SK-N-SH (cell line): ENCODE measurements at regions not wholly inside any gene's neighbourhood (a gene's known extent, or its start where the extent isn't known, plus 50 kb on each side); places are given as distances from the start of the nearest gene placed in this dataset.

ENCODE experiments used
- CTCF ChIA-PET: fragments of 300-600, 350-600 bp; formaldehyde crosslinking; extraction: SDS; loops from one replicate; lab custom pipeline; 2021; lab: Yijun Ruan, JAX
- POLR2A ChIA-PET: fragments of 350-600 bp; sonication (Branson Sonifier 250); formaldehyde crosslinking; extraction: SDS; loops from one replicate; lab custom pipeline; 2020; ENCODE audit warnings: antibody characterized with exemption, inconsistent platforms; lab: Yijun Ruan, JAX
- DNase-seq: peaks from one replicate; pipeline ENCODE4 v3.0.0; 2012
- H2AFZ ChIP-seq: fragments of 200-600 bp; sonication (generic); 2 replicates; pipeline ENCODE4 v1.8.1; 2016; ENCODE audit warnings: antibody characterized with exemption, mild to moderate bottlenecking, low read depth
- H3F3A ChIP-seq: fragments of 200-600 bp; sonication (generic); replicated peaks from 2 replicates; pipeline ENCODE3; 2016; ENCODE audit warnings: antibody characterized with exemption, mild to moderate bottlenecking; ENCODE audit not compliant: insufficient read depth
- H3K27ac ChIP-seq, 2 experiments: fragments of 200-500 bp in 1 of 2; fragments of 200-600 bp in 1 of 2; sonication (Bioruptor generic) in 1 of 2; sonication (generic), shearing (Covaris generic) in 1 of 2; 2 replicates each; pipeline versions ENCODE4 v1.5.1 to v1.6.1; 2014 to 2016; ENCODE audit warnings: low read depth in 2 of 2, inconsistent platforms in 1 of 2, low read length in 1 of 2, mild to moderate bottlenecking in 1 of 2, mixed read lengths in 1 of 2
- H3K27me3 ChIP-seq: fragments of 200-600 bp; sonication (generic), shearing (Covaris generic); 2 replicates; pipeline ENCODE4 v1.6.1; 2016; ENCODE audit warnings: mixed run types; ENCODE audit not compliant: insufficient read depth
- H3K36me3 ChIP-seq, 2 experiments: fragments of 200-500 bp in 1 of 2; fragments of 200-600 bp in 1 of 2; sonication (Bioruptor generic) in 1 of 2; sonication (generic) in 1 of 2; replicated peaks in 1 of 2; 2 replicates each; pipeline versions ENCODE3 to v1.5.1; 2014 to 2016; ENCODE audit warnings: low read length in 1 of 2, mild to moderate bottlenecking in 1 of 2; ENCODE audit not compliant: insufficient read depth in 2 of 2, control insufficient read depth in 1 of 2
- H3K4me1 ChIP-seq, 2 experiments: fragments of 200-500 bp in 1 of 2; fragments of 200-600 bp in 1 of 2; sonication (Bioruptor generic) in 1 of 2; sonication (generic), shearing (Covaris generic) in 1 of 2; 2 replicates each; pipeline versions ENCODE4 v1.5.1 to v1.6.1; 2014 to 2016; ENCODE audit warnings: low read depth in 1 of 2, low read length in 1 of 2, mixed run types in 1 of 2; ENCODE audit not compliant: insufficient read depth in 2 of 2, control insufficient read depth in 1 of 2
- H3K4me2 ChIP-seq: fragments of 200-600 bp; sonication (generic), shearing (Covaris generic); 2 replicates; pipeline ENCODE4 v1.6.1; 2017; ENCODE audit warnings: mixed run types
- H3K4me3 ChIP-seq, 2 experiments: fragments of 200-500 bp in 1 of 2; fragments of 200-600 bp in 1 of 2; sonication (Bioruptor generic) in 1 of 2; sonication (generic), shearing (Covaris generic) in 1 of 2; 2 replicates each; pipeline versions ENCODE4 v1.5.1 to v1.8.1; 2014 to 2016; ENCODE audit warnings: low read depth in 2 of 2, inconsistent platforms in 1 of 2, low read length in 1 of 2, mild to moderate bottlenecking in 1 of 2, mixed read lengths in 1 of 2, moderate library complexity in 1 of 2
- H3K79me2 ChIP-seq: fragments of 200-600 bp; sonication (generic); 2 replicates; pipeline ENCODE4 v1.8.1; 2017; ENCODE audit warnings: mild to moderate bottlenecking; ENCODE audit not compliant: insufficient read depth
- H3K9ac ChIP-seq: fragments of 200-600 bp; sonication (generic); 2 replicates; pipeline ENCODE4 v1.6.1; 2017; ENCODE audit warnings: mixed run types
- H3K9me2 ChIP-seq: fragments of 200-600 bp; sonication (generic); 2 replicates; pipeline ENCODE4 v1.6.1; 2017; ENCODE audit warnings: mixed run types
- H3K9me3 ChIP-seq: fragments of 200-600 bp; sonication (generic); 2 replicates; pipeline ENCODE4 v1.6.1; 2017; ENCODE audit warnings: mixed run types, mild to moderate bottlenecking, moderate library complexity
- H4K20me1 ChIP-seq: fragments of 200-600 bp; sonication (generic); 2 replicates; pipeline ENCODE4 v1.6.1; 2017; ENCODE audit warnings: mild to moderate bottlenecking, mixed run types; ENCODE audit not compliant: insufficient read depth
- CHD2 ChIP-seq: fragments of 150-350 bp; IDR thresholded peaks from 2 replicates; pipeline ENCODE4 v1.6.1; 2018; ENCODE audit warnings: low read length; ENCODE audit not compliant: partially characterized antibody
- ELF1 ChIP-seq: IDR thresholded peaks from 2 replicates; pipeline ENCODE4 v1.4.0; 2012
- EZH2phosphoT487 ChIP-seq: fragments of 200-600 bp; sonication (generic); IDR thresholded peaks from 2 replicates; pipeline ENCODE4 v1.6.1; 2017; ENCODE audit warnings: low read depth, mixed run types, mild to moderate bottlenecking, antibody characterized with exemption, moderate library complexity, borderline replicate concordance
- FOSL2 ChIP-seq: IDR thresholded peaks from 2 replicates; pipeline ENCODE4 v1.4.0; 2012; ENCODE audit warnings: low read depth, mild to moderate bottlenecking, moderate library complexity, borderline replicate concordance
- FOXJ3 ChIP-seq: sonication (generic); formaldehyde crosslinking; IDR thresholded peaks from 2 replicates; pipeline ENCODE4 v1.5.1; 2020; ENCODE audit warnings: mild to moderate bottlenecking, missing genetic modification reagents
- GABPA ChIP-seq: IDR thresholded peaks from 2 replicates; pipeline ENCODE4 v1.4.0; 2012; ENCODE audit warnings: low read depth, mild to moderate bottlenecking
- GATA2 ChIP-seq: sonication (generic); formaldehyde crosslinking; IDR thresholded peaks from 2 replicates; pipeline ENCODE4 v1.5.0; 2020; ENCODE audit warnings: mild to moderate bottlenecking, missing genetic modification reagents
- JUND ChIP-seq: IDR thresholded peaks from 2 replicates; pipeline ENCODE4 v1.4.0; 2012
- RAD21 ChIP-seq: IDR thresholded peaks from 2 replicates; pipeline ENCODE4 v1.6.1; 2012; ENCODE audit warnings: mild to moderate bottlenecking, low read length
- SIN3A ChIP-seq: IDR thresholded peaks from 2 replicates; pipeline ENCODE4 v1.6.1; 2012; ENCODE audit warnings: low read depth, mild to moderate bottlenecking, low read length, moderate library complexity, borderline replicate concordance
- SMC3 ChIP-seq: IDR thresholded peaks from 2 replicates; pipeline ENCODE4 v1.6.1; 2012; ENCODE audit warnings: low read depth, low read length, improper control_type of control experiment
- TAF1 ChIP-seq: IDR thresholded peaks from 2 replicates; pipeline ENCODE4 v1.6.1; 2012; ENCODE audit warnings: low read depth, mild to moderate bottlenecking, low read length, moderate library complexity, borderline replicate concordance
- TCF12 ChIP-seq: IDR thresholded peaks from 2 replicates; pipeline ENCODE4 v1.4.0; 2012
- TEAD4 ChIP-seq: IDR thresholded peaks from 2 replicates; pipeline ENCODE4 v1.4.0; 2012; ENCODE audit warnings: mild to moderate bottlenecking, borderline replicate concordance; ENCODE audit not compliant: insufficient read depth
- YY1 ChIP-seq: IDR thresholded peaks from 2 replicates; pipeline ENCODE4 v1.4.0; 2012; ENCODE audit warnings: low read depth, mild to moderate bottlenecking
- WGBS: methylation state at CpG from one replicate; pipeline ENCODE4 v1.1.6; 2017; ENCODE audit warnings: low lambda C conversion rate; 5-methylcytosine and 5-hydroxymethylcytosine counted together
- TF ChIP-seq, protein P1 (sequence below): fragments of 150-350 bp; IDR thresholded peaks from 2 replicates; pipeline ENCODE4 v1.6.1; 2017; ENCODE audit warnings: antibody characterized with exemption, low read length, low read depth, borderline replicate concordance
- TF ChIP-seq, protein P2 (sequence below): IDR thresholded peaks from 2 replicates; pipeline ENCODE4 v1.4.0; 2012; ENCODE audit warnings: low read depth, borderline replicate concordance
- TF ChIP-seq, protein P3 (sequence below): IDR thresholded peaks from 2 replicates; pipeline ENCODE4 v1.4.0; 2012; ENCODE audit warnings: low read depth, borderline replicate concordance
- TF ChIP-seq, protein P4 (sequence below): IDR thresholded peaks from 2 replicates; pipeline ENCODE4; 2012
- TF ChIP-seq, protein P5 (sequence below): fragments of 200-600 bp; sonication (generic); IDR thresholded peaks from 2 replicates; pipeline ENCODE4 v1.6.1; 2017; ENCODE audit warnings: antibody characterized with exemption, mild to moderate bottlenecking, moderate library complexity

DNA sequence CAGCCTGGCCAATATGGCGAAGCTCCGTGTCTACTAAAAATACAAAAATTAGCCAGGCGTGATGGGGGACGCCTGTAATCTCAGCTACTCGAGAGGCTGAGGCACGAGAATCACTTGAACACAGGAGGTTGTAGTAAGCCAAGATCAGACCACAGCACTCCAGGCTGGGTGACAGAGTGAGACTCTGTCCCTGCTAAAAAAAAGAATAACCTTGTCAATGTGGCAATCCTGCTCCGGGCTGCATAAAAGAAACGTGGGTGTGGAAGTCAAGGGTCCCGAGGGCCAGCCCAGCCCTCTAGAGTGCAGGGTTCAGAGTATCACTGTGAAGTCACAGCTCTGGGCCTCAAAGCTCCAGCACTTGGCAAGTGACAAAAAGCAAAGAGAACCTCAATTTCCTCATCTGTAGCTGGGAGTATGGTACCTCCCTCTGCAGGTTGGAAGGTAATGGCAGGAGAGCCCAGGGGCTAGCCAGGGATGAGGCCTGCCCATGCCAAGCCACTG is 73.5 kb upstream of the IQSEC1 start (continued):
- no peak for TF ChIP-seq EZH2phosphoT487

DNA sequence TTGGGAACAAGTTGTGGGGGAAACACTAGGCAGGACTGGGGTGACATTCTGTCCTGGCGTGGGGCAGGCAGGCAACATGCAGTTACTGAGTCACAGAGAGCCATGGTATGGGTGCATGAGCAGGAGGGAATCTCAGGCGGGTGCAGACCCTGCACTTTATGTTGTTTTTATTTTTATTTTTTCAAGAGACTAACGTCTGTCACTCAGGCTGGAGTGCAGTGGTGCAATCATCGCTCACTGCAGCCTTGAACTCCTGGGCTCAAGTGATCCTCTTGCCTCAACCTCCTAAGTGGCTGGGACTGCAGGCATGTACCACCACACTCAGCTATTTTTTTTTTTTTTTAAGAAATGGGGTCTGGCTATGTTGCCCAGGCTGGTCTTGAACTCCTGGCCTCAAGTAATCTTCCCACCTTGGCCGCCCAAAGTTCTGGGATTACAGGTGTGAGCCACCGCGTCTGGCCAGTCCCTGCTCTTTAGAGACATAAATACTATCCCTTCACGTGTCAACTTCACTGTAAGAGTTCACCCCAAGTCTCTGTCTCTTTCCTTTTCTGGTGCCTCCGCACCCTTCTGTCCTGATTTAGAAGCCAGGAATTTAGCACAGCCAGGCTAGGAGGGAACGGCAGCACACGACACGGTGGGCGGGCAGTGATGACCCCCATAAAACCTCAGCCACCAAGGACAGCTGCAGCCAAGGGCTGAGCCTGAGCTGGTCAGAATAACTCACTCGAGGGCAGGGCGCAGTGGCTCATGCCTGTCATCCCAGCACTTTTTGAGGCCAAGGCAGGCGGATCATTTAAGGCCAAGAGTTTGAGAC is 72.8 kb upstream of the IQSEC1 start:
- no peak overlapping the region for H3K4me2 ChIP-seq
- no peaks in the 10 kb centered on the region for H3K9me3 ChIP-seq
- no peaks in the 10 kb centered on the region for H3K9me2 ChIP-seq
- H3K4me1 ChIP-seq, result peaks cover 0 to 4% of the 10 kb centered on the region in 2 experiments; a peak in 1 of 4 replicates
- H3K27me3 ChIP-seq, result no peaks in the 10 kb centered on the region
- TF ChIP-seq GATA2 (no peak), FOSL2 (no peak), TEAD4 (no peak), YY1 (no peak), SMC3 (no peak), CHD2 (no peak), TAF1 (no peak), GABPA (no peak), ELF1 (no peak), RAD21 (no peak), FOXJ3 (CRISPR knock-in tag) (no peak), JUND (no peak), TCF12 (no peak), SIN3A (no peak)
- TF ChIP-seq, protein P1, sequence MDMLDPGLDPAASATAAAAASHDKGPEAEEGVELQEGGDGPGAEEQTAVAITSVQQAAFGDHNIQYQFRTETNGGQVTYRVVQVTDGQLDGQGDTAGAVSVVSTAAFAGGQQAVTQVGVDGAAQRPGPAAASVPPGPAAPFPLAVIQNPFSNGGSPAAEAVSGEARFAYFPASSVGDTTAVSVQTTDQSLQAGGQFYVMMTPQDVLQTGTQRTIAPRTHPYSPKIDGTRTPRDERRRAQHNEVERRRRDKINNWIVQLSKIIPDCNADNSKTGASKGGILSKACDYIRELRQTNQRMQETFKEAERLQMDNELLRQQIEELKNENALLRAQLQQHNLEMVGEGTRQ, result no peak
- TF ChIP-seq, protein P2, sequence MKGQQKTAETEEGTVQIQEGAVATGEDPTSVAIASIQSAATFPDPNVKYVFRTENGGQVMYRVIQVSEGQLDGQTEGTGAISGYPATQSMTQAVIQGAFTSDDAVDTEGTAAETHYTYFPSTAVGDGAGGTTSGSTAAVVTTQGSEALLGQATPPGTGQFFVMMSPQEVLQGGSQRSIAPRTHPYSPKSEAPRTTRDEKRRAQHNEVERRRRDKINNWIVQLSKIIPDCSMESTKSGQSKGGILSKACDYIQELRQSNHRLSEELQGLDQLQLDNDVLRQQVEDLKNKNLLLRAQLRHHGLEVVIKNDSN, result no peak
- TF ChIP-seq, protein P3, sequence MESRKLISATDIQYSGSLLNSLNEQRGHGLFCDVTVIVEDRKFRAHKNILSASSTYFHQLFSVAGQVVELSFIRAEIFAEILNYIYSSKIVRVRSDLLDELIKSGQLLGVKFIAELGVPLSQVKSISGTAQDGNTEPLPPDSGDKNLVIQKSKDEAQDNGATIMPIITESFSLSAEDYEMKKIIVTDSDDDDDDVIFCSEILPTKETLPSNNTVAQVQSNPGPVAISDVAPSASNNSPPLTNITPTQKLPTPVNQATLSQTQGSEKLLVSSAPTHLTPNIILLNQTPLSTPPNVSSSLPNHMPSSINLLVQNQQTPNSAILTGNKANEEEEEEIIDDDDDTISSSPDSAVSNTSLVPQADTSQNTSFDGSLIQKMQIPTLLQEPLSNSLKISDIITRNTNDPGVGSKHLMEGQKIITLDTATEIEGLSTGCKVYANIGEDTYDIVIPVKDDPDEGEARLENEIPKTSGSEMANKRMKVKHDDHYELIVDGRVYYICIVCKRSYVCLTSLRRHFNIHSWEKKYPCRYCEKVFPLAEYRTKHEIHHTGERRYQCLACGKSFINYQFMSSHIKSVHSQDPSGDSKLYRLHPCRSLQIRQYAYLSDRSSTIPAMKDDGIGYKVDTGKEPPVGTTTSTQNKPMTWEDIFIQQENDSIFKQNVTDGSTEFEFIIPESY, result no peak
- TF ChIP-seq, protein P4, sequence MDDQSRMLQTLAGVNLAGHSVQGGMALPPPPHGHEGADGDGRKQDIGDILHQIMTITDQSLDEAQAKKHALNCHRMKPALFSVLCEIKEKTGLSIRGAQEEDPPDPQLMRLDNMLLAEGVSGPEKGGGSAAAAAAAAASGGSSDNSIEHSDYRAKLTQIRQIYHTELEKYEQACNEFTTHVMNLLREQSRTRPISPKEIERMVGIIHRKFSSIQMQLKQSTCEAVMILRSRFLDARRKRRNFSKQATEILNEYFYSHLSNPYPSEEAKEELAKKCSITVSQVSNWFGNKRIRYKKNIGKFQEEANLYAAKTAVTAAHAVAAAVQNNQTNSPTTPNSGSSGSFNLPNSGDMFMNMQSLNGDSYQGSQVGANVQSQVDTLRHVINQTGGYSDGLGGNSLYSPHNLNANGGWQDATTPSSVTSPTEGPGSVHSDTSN, result no peak
- TF ChIP-seq, protein P5, sequence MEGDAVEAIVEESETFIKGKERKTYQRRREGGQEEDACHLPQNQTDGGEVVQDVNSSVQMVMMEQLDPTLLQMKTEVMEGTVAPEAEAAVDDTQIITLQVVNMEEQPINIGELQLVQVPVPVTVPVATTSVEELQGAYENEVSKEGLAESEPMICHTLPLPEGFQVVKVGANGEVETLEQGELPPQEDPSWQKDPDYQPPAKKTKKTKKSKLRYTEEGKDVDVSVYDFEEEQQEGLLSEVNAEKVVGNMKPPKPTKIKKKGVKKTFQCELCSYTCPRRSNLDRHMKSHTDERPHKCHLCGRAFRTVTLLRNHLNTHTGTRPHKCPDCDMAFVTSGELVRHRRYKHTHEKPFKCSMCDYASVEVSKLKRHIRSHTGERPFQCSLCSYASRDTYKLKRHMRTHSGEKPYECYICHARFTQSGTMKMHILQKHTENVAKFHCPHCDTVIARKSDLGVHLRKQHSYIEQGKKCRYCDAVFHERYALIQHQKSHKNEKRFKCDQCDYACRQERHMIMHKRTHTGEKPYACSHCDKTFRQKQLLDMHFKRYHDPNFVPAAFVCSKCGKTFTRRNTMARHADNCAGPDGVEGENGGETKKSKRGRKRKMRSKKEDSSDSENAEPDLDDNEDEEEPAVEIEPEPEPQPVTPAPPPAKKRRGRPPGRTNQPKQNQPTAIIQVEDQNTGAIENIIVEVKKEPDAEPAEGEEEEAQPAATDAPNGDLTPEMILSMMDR, result no peak
- 65% methylated on average over 16 of the region's 16 CpGs for WGBS
- no peak overlapping the region for H3K4me3 ChIP-seq
- no peak overlapping the region for H2AFZ ChIP-seq
- H3K9ac ChIP-seq, result no peak overlapping the region
- no peaks in the 10 kb centered on the region for H3K79me2 ChIP-seq
- H3K36me3 ChIP-seq, result no peaks in the 10 kb centered on the region
- H4K20me1 ChIP-seq, result no peaks in the 10 kb centered on the region
- ChIA-PET POLR2A (no interaction called here), CTCF (interaction anchor here (1.1 to 2.9 kb wide), 2 partner anchors 15 to 54 kb away, joined by 3 to 9 read pairs; no protein-coding TSS in a partner anchor)
- H3F3A ChIP-seq, result no peaks in the 10 kb centered on the region
- no peak for DNase-seq
- H3K27ac ChIP-seq, result no peak overlapping the region
